ENCODE measurements at regions not wholly inside any gene's neighbourhood (a gene's known extent, or its start where the extent isn't known, plus 50 kb on each side); places are given as distances from the start of the nearest gene placed in this dataset.

DNA sequence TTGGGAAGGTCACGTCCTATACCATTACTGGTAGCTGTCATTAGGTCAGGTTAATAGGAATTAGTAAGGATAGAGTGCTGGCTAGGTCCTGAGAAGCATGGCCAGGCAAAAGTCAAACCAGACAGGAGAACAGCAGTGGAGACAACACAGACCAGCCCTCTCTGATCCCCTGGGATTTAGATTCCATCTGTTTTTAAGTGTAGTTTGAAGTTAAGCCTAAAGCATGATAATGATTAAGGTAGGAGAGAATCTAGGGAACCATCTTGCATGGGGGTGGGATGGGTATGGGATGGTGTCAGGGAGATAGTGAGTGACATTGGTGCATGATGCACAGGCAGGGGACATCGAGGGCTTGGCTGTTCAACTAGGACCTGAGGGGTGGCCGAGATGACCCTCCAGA is 96.6 kb downstream of the MYCN start:
- no peak overlapping the region for H3K18ac ChIP-seq (ENCODE audit: low read depth, low read length)
- DNase-seq (no peak), ATAC-seq (ENCODE audit: low read depth) (no peak)
- intact Hi-C loops (cut with micrococcal nuclease) (no loop called here), in situ Hi-C loops (cut with MboI; ENCODE audit: low sequenced_read_pairs) (no loop called here), dilution Hi-C loops (cut with HindIII; ENCODE audit: low sequenced_read_pairs, unreplicated experiment) (no loop called here)
- TF ChIP-seq POLR2A (IDR thresholded peaks at IDR 0.05; ENCODE audit: low read depth, low read length), result no peak
- no peak for TF ChIP-seq FOS (IDR thresholded peaks at IDR 0.05; ENCODE audit: low read depth, low read length)
- H3K9me1 ChIP-seq (ENCODE audit: insufficient read depth, low read length), result no peaks in the 10 kb centered on the region
- H3K4ac ChIP-seq (ENCODE audit: low read depth, low read length), result no peak overlapping the region
- no peak overlapping the region for H3K27ac ChIP-seq (ENCODE audit: insufficient read depth, low read length)
- H2BK20ac ChIP-seq (ENCODE audit: low read depth, low read length), result no peak overlapping the region
- H3K23ac ChIP-seq (ENCODE audit: low read depth, low read length), result no peak overlapping the region
- no peak overlapping the region for H2BK15ac ChIP-seq (ENCODE audit: low read depth, low read length)
- no peaks in the 10 kb centered on the region for H3K27me3 ChIP-seq (ENCODE audit: control insufficient read depth, insufficient read depth, low read length)
- no peak overlapping the region for H4K5ac ChIP-seq (ENCODE audit: low read depth, low read length)
- H4K8ac ChIP-seq (ENCODE audit: low read depth in 2 of 2, low read length in 2 of 2), result no peak overlapping the region
- no peak overlapping the region for H2AK5ac ChIP-seq (ENCODE audit: low read depth, low read length)
- H3K56ac ChIP-seq (ENCODE audit: extremely low read depth, insufficient read depth, low read length), result no peak overlapping the region
- POLR2A ChIA-PET (ENCODE audit: unreplicated experiment), result no interaction called here
- H2AK9ac ChIP-seq (replicated peaks; ENCODE audit: low read depth, low read length, poor library complexity), result no peak overlapping the region
- peaks cover 51% of the 10 kb centered on the region for H3K9me3 ChIP-seq (ENCODE audit: control insufficient read depth, insufficient read depth, low read length)
- no peak overlapping the region for H3K4me2 ChIP-seq (ENCODE audit: low read depth, low read length)
- no peak overlapping the region for H2BK5ac ChIP-seq (ENCODE audit: low read depth, low read length, poor library complexity, severe bottlenecking)
- H3K14ac ChIP-seq (replicated peaks; ENCODE audit: low read depth, low read length), result no peak overlapping the region
- BruUV-seq (replicated peaks), result no TSS peak
- no peaks in the 10 kb centered on the region for H3K36me3 ChIP-seq (ENCODE audit: control insufficient read depth, insufficient read depth, low read length)
- H2BK120ac ChIP-seq (ENCODE audit: low read depth, low read length), result no peak overlapping the region
- no CpG with 5 or more reads among the region's 3 CpGs for WGBS, 2 experiments (ENCODE audit: extremely low coverage in 2 of 2, insufficient read length in 1 of 2)
- H3K4me1 ChIP-seq (ENCODE audit: control insufficient read depth, insufficient read depth, low read length), result no peaks in the 10 kb centered on the region
- H2AFZ ChIP-seq (replicated peaks; ENCODE audit: low read length, poor library complexity), result no peak overlapping the region
- H4K91ac ChIP-seq (ENCODE audit: insufficient read depth, low read depth, low read length), result no peak overlapping the region
- H3K9ac ChIP-seq (ENCODE audit: low read depth, low read length), result no peak overlapping the region
- CTCF ChIA-PET, result no interaction called here
- H3K79me1 ChIP-seq (ENCODE audit: low read depth in 1 of 2, low read length in 2 of 2), result no peaks in the 10 kb centered on the region
- no peak overlapping the region for H3K4me3 ChIP-seq (ENCODE audit: insufficient read depth, low read depth, low read length)
- H4K20me1 ChIP-seq (ENCODE audit: insufficient read depth, low read length), result no peaks in the 10 kb centered on the region

All from IMR-90 (cell line).